ENCODE measurements at regions not wholly inside any gene's neighbourhood (a gene's known extent, or its start where the extent isn't known, plus 50 kb on each side); places are given as distances from the start of the nearest gene placed in this dataset.

GRCh38 chr13:94896238-94896637, 183.9 kb upstream of the SOX21 start (continued):
- TF ChIP-seq HMGXB4 (CRISPR knock-in tag; IDR thresholded peaks at IDR 0.05) = no peak
- no peak for TF ChIP-seq E2F4 (CRISPR knock-in tag; IDR thresholded peaks at IDR 0.05; ENCODE audit: borderline replicate concordance, low read depth)
- TF ChIP-seq ARID4B (CRISPR knock-in tag; IDR thresholded peaks at IDR 0.05; ENCODE audit: borderline replicate concordance) = no peak
- TF ChIP-seq CTCF (IDR thresholded peaks at IDR 0.05) = no peak
- TF ChIP-seq FOXK1 (CRISPR knock-in tag; IDR thresholded peaks at IDR 0.05) = no peak
- no peak for TF ChIP-seq ELF4 (CRISPR knock-in tag; IDR thresholded peaks at IDR 0.05; ENCODE audit: low read depth)
- TF ChIP-seq TEAD1 (CRISPR knock-in tag; IDR thresholded peaks at IDR 0.05) = no peak
- TF ChIP-seq ZNF232 (CRISPR knock-in tag; IDR thresholded peaks at IDR 0.05) = no peak
- no peak for TF ChIP-seq ZNF317 (CRISPR knock-in tag; IDR thresholded peaks at IDR 0.05; ENCODE audit: borderline replicate concordance, low read depth)
- TF ChIP-seq E2F5 (CRISPR knock-in tag; IDR thresholded peaks at IDR 0.05) = no peak

GRCh38 chr13:94886191-94886590, 173.8 kb upstream of the SOX21 start:
- CTCF ChIA-PET = interaction anchor here (0.7 kb wide), 1 partner anchor 82 kb away, joined by 3 read pairs; no protein-coding TSS in a partner anchor
- Mint-ChIP-seq H3K9me3 (peaks cover 3% of the 10 kb centered on the region; the same call in 1 of the 2 replicates), H3K27ac (no peak overlapping the region), H3K4me3 (no peak overlapping the region), H3K4me1 (no peaks in the 10 kb centered on the region), H3K27me3 (ENCODE audit: low read depth) (no peaks in the 10 kb centered on the region), H3K36me3 (no peaks in the 10 kb centered on the region)
- POLR2A ChIA-PET = no interaction called here
- DNase-seq (ENCODE audit: low spot score) = no peak
- ATAC-seq = no peak
- TF ChIP-seq ZBTB21 (CRISPR knock-in tag; IDR thresholded peaks at IDR 0.05; ENCODE audit: borderline replicate concordance) (no peak), JUN (CRISPR knock-in tag; IDR thresholded peaks at IDR 0.05) (no peak), USF1 (CRISPR knock-in tag; IDR thresholded peaks at IDR 0.05) (no peak), ZSCAN18 (CRISPR knock-in tag; IDR thresholded peaks at IDR 0.05) (no peak), ATF3 (CRISPR knock-in tag; conservative IDR thresholded peaks at IDR 0.05) (no peak), SP1 (CRISPR knock-in tag; conservative IDR thresholded peaks at IDR 0.05) (no peak), E2F5 (CRISPR knock-in tag; IDR thresholded peaks at IDR 0.05) (no peak), JAZF1 (CRISPR knock-in tag; IDR thresholded peaks at IDR 0.05) (no peak), TCF7 (CRISPR knock-in tag; IDR thresholded peaks at IDR 0.05; ENCODE audit: low read depth) (no peak), CBFB (CRISPR knock-in tag; IDR thresholded peaks at IDR 0.05; ENCODE audit: low read depth) (no peak)
